Endothelial cell of umbilical vein (primary cell): ENCODE measurements at regions not wholly inside any gene's neighbourhood (a gene's known extent, or its start where the extent isn't known, plus 50 kb on each side); places are given as distances from the start of the nearest gene placed in this dataset.

Experiments
- CTCF ChIP-seq, 2 donors: IDR thresholded peaks; 1 replicate in 1 of 2; 2 replicates in 1 of 2; pipeline ENCODE4 v1.5.1; 2011; ENCODE audit warnings: low read length in 2 of 2, mild to moderate bottlenecking in 2 of 2, moderate library complexity in 2 of 2, control low read depth in 1 of 2, inconsistent platforms in 1 of 2, low read depth in 1 of 2; ENCODE audit not compliant: insufficient read depth in 1 of 2; ENCODE audit errors: extremely low read depth in 1 of 2
- JUN ChIP-seq: IDR thresholded peaks from 2 replicates; pipeline ENCODE4 v1.6.1; 2011; ENCODE audit warnings: borderline replicate concordance, low read depth; ENCODE audit not compliant: insufficient read length, insufficient read depth
- MAX ChIP-seq: IDR thresholded peaks from 2 replicates; pipeline ENCODE4 v1.6.1; 2011; ENCODE audit not compliant: insufficient read depth, insufficient read length
- POLR2A ChIP-seq: IDR thresholded peaks from 2 replicates; pipeline ENCODE4 v1.6.1; 2012; ENCODE audit warnings: low read depth, mild to moderate bottlenecking, control low read depth, low read length
- POLR2AphosphoS5 ChIP-seq: IDR thresholded peaks from 2 replicates; pipeline ENCODE4 v1.6.1; 2012; ENCODE audit warnings: low read depth, mild to moderate bottlenecking, control low read depth, low read length, moderate library complexity; ENCODE audit not compliant: insufficient read depth

GRCh38 chr12:75840994-75841355 lies 190.6 kb downstream of the PHLDA1 start:
- TF ChIP-seq CTCF (IDR thresholded peaks at IDR 0.05; ENCODE audit: extremely low read depth in 1 of 2, insufficient read depth in 1 of 2, low read depth in 1 of 2, low read length in 2 of 2) = no peak
- TF ChIP-seq POLR2A = no peak
- TF ChIP-seq JUN = no peak
- TF ChIP-seq POLR2AphosphoS5 = no peak
- no peak for TF ChIP-seq MAX
